ACC112 (cell line): ENCODE measurements at regions not wholly inside any gene's neighbourhood (a gene's known extent, or its start where the extent isn't known, plus 50 kb on each side); places are given as distances from the start of the nearest gene placed in this dataset.

Source experiments
- H2AFZ ChIP-seq: fragments of 200-600 bp; sonication (generic); one replicate; pipeline ENCODE4 v1.6.0; 2017; ENCODE audit warnings: antibody characterized with exemption, low read length; ENCODE audit not compliant: unreplicated experiment
- H3K27ac ChIP-seq: fragments of 200-600 bp; sonication (generic); 2 replicates; pipeline ENCODE4 v1.5.1; 2014; ENCODE audit warnings: low read depth, mild to moderate bottlenecking, antibody characterized with exemption, low read length, moderate library complexity
- H3K27me3 ChIP-seq: fragments of 200-600 bp; sonication (generic); 2 replicates; pipeline ENCODE4 v1.6.1; 2014; ENCODE audit warnings: mild to moderate bottlenecking, antibody characterized with exemption, low read length, moderate library complexity, mixed read lengths; ENCODE audit not compliant: insufficient read depth
- H3K36me3 ChIP-seq: fragments of 200-600 bp; sonication (generic); 2 replicates; pipeline ENCODE4 v1.6.1; 2016; ENCODE audit warnings: mild to moderate bottlenecking, antibody characterized with exemption, low read length, moderate library complexity, mixed read lengths; ENCODE audit not compliant: insufficient read depth
- H3K4me1 ChIP-seq: fragments of 200-600 bp; sonication (generic); one replicate; pipeline ENCODE4 v1.6.1; 2016; ENCODE audit warnings: low read length, mixed read lengths; ENCODE audit not compliant: insufficient read depth, unreplicated experiment, control insufficient read depth
- H3K4me3 ChIP-seq: fragments of 200-600 bp; sonication (generic); 2 replicates; pipeline ENCODE4 v1.5.1; 2014; ENCODE audit warnings: mild to moderate bottlenecking, low read depth, low read length
- H3K79me2 ChIP-seq: fragments of 200-600 bp; sonication (generic); one replicate; pipeline ENCODE4 v1.6.0; 2016; ENCODE audit warnings: low read length; ENCODE audit not compliant: control insufficient read depth, unreplicated experiment, insufficient read depth

DNA sequence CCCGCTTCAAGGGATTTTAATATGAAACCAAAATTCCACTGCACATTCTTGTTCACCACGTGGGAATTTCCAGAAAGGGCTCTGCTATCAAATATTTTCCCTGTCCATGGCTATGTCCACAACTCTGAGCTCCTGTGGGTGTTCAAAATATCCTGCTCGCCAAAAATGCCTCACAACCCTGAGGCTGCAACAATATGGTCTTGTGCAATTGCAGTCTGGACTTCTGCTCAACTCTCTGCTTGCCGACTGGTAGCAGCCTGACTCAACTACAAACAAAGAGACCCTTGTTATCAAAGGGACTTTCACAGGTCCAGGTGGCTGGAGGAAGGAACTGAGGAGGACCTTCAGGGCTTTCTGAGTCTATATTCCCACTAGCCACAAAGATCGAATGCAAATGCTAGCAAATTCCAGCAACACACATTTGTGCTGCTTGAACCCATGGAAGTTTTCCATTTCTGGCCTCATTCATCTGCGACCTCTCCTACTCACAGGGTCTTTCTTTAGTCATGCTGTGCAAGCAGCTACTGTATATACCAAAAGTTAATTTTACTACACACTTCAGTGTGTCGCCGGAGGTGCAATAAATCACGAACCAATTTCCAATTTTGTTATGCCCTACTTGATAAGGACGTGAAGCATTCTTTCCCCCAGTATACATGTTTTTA lies 169.2 kb upstream of the SLC30A5 start:
- no peak overlapping the region for H2AFZ ChIP-seq
- no peaks in the 10 kb centered on the region for H3K36me3 ChIP-seq
- H3K27ac ChIP-seq: no peak overlapping the region
- H3K79me2 ChIP-seq: no peaks in the 10 kb centered on the region
- no peaks in the 10 kb centered on the region for H3K27me3 ChIP-seq
- H3K4me1 ChIP-seq: no peaks in the 10 kb centered on the region
- H3K4me3 ChIP-seq: no peak overlapping the region

DNA sequence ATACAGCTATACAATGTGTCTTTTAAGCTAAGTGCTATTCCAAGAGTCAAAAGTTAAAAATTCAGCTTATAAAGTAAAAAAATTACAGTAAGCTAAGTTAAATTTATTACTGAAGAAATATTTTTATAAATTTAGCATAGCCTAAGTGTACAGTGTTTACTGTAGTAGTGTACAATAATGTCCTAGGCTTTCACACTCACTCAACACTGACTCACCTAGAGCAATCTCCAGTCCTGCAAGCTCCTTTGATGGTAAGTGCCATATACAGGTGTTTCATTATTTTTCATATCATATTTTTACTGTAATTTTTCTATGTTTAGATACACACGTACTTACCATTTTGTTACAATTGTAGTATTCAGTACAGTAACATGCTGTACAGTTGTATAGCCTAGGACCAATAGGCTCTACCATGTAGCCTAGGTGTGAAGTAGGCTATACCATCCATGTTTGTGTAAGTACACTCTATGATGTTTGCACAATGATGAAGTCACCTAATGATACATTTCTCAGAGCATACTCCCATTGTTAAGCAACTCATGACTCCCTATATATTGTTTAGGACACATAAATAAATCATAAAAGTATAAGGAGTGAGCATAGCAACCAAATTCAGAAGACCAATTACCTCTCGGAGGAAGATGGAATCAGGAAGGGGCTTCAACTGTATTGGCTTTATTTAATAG lies 165.1 kb upstream of the SLC30A5 start:
- H3K79me2 ChIP-seq: no peaks in the 10 kb centered on the region
- no peak overlapping the region for H2AFZ ChIP-seq
- no peak overlapping the region for H3K27ac ChIP-seq
- no peak overlapping the region for H3K4me3 ChIP-seq
- no peaks in the 10 kb centered on the region for H3K4me1 ChIP-seq
- H3K36me3 ChIP-seq: no peaks in the 10 kb centered on the region
- H3K27me3 ChIP-seq: no peaks in the 10 kb centered on the region

DNA sequence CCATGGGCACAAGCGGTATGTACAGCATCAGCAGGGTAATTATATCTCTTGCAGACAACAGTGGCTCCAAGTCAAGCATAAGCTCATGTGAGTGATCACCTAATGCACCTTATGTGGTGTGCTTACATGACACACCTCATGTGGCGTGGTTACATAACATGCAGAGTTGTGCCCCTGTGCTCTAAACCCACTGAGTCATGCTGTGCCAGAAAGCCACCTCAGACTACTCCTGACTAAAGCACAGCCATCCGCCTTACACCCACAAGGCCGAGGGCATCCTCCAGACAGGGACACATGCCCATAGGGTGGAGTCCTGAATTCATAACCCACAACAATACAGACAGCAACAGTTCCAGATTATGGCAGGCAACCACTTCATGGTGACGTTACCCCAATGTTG lies 163.7 kb upstream of the SLC30A5 start:
- H3K4me3 ChIP-seq: no peak overlapping the region
- H2AFZ ChIP-seq: no peak overlapping the region
- no peaks in the 10 kb centered on the region for H3K4me1 ChIP-seq

DNA sequence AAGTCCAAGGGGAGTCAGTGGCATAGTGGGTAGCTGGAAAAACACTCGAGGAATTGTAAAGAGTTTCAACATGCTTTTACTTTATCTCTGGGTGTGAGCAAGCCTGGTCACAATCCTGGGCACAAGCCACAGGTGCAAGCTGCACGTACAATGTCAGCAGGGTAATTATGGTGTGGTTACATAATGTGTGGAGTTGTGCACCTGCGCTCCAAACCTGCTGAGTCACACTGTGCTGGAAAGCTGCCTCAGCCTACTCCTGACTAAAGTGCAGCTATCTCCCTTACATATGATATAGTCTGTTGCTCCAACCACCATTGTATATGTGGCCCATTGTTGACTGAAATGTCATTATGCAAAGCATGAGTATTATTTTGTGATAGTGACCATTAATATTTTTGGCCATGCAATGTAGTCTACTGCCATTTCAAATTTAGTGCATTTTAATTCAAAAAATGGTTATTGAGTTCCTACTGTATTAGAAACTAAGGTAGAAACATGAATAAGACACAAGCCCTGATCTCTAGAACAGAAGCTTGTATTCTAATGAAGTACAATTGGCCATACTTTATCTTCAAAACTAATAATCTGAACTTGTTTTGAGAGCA lies 160.9 kb upstream of the SLC30A5 start:
- H3K79me2 ChIP-seq: no peaks in the 10 kb centered on the region
- no peaks in the 10 kb centered on the region for H3K36me3 ChIP-seq
- no peak overlapping the region for H3K4me3 ChIP-seq
- no peaks in the 10 kb centered on the region for H3K4me1 ChIP-seq
- no peak overlapping the region for H2AFZ ChIP-seq
- peaks cover 7% of the 10 kb centered on the region; the same call in 1 of the 2 replicates for H3K27me3 ChIP-seq
- no peak overlapping the region for H3K27ac ChIP-seq

More for the DNA sequence above, 163.7 kb upstream of the SLC30A5 start:
- Histone ChIP-seq H3K27ac (no peak overlapping the region), H3K79me2 (no peaks in the 10 kb centered on the region), H3K27me3 (no peaks in the 10 kb centered on the region), H3K36me3 (no peaks in the 10 kb centered on the region)

DNA sequence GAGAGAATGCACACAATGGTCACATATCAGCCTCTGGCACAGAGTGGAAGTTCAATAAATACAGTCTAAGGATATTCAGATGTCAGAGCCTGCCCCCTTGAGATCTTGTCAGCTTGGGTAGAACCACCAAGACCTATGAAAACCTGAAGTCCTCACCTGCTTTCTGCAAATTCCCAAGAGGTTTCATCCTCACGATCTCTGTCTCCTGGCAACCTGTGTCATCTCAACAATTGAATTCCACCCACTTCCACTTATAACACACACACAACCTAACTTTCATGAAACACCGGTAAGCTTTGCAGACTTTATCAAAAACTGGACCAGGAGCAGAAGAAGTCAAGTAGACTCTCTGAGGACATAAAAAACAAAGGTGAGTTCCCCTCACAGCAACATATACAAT lies 151.6 kb upstream of the SLC30A5 start:
- Histone ChIP-seq H2AFZ (no peak overlapping the region), H3K4me1 (no peaks in the 10 kb centered on the region), H3K36me3 (no peaks in the 10 kb centered on the region), H3K4me3 (no peak overlapping the region), H3K27ac (no peak overlapping the region), H3K79me2 (no peaks in the 10 kb centered on the region), H3K27me3 (peaks cover 12% of the 10 kb centered on the region)

DNA sequence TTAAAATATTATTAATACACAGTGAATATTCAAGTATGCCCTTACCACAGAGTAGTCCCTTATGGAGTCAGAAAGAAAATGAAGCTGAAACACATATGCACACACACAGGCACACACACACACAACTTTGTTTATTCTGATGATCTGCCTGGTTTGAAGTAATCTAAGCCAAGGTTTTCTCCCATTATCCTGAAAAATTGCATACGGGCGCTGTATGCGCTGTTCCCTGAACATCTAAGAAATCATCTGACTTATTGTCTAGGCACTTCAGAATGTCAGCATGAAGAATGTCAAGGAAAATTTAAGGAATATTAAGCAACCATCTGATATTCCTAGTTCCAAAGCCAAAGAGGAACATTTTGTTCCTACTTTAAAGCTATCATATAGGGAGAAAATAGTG lies 147.1 kb upstream of the SLC30A5 start:
- Histone ChIP-seq H3K27ac (no peak overlapping the region), H3K4me3 (no peak overlapping the region), H3K36me3 (no peaks in the 10 kb centered on the region), H3K79me2 (no peaks in the 10 kb centered on the region), H2AFZ (no peak overlapping the region), H3K4me1 (no peaks in the 10 kb centered on the region), H3K27me3 (peaks cover 50% of the 10 kb centered on the region)

DNA sequence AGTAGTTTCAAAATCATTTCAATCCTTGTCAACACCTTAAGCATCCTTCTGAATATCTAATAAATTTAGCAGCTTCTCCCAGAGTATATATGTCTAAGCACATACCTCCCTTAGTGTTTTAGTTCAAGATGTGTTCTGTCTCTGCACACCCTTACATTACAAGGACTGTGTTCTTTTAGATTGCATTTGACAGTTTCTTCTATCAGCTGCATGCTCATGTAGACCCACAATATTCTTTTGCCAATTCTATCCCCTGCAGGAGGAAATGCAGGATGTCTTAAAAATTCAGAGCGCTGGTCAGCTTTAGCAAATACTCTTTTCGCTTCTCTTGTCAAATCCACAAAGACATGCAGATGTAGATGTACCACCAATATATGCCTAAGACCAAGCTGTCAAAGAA lies 145.8 kb upstream of the SLC30A5 start:
- Histone ChIP-seq H3K79me2 (no peaks in the 10 kb centered on the region), H2AFZ (no peak overlapping the region), H3K4me1 (no peaks in the 10 kb centered on the region), H3K27me3 (peaks cover 50% of the 10 kb centered on the region), H3K27ac (no peak overlapping the region), H3K36me3 (no peaks in the 10 kb centered on the region), H3K4me3 (no peak overlapping the region)

DNA sequence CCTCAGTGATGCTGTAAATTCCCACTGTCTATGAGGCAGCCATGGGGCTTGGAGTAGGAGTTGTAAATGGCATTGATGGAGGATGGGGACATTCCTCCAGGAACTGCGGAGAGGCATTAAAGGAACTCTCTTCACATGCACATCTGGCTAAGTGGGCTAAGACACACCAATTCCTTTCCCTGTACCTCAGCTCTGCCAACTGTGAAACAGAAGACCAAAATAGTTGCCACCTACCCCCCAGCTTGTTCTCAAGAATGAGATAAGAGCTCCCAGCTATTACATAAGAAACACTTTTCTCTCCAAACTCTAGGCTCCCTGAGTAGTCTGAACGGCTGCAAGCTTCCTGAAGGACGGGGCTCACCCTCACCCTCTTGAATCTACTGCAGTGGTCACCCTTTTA lies 144.6 kb upstream of the SLC30A5 start:
- no peaks in the 10 kb centered on the region for H3K79me2 ChIP-seq
- no peak overlapping the region for H2AFZ ChIP-seq
- H3K4me1 ChIP-seq: peaks cover 4% of the 10 kb centered on the region
- no peak overlapping the region for H3K27ac ChIP-seq
- peaks cover 50% of the 10 kb centered on the region for H3K27me3 ChIP-seq
- no peaks in the 10 kb centered on the region for H3K36me3 ChIP-seq
- H3K4me3 ChIP-seq: no peak overlapping the region

DNA sequence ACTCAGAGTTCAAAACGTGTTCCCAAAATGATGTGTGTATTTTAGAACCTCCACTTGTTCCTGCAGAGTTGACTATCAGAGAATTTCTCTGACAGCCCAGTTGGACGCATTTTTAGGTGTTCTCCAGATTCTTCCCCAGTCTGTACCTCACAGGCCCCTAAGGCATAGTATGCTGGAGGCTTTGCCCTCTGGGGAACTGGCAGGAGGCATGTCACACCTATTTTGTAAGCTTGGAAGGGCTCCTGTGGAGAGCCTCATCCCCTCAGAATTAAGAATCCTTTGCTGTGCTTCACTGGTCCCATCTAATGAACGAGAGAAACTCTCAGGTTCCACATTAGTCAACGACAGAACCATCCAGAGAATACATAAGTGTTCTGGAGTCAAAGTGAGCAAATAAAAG lies 144.1 kb upstream of the SLC30A5 start:
- Histone ChIP-seq H3K27me3 (peaks cover 50% of the 10 kb centered on the region), H3K4me1 (peaks cover 4% of the 10 kb centered on the region), H3K36me3 (no peaks in the 10 kb centered on the region), H2AFZ (no peak overlapping the region), H3K27ac (no peak overlapping the region), H3K4me3 (no peak overlapping the region), H3K79me2 (no peaks in the 10 kb centered on the region)

DNA sequence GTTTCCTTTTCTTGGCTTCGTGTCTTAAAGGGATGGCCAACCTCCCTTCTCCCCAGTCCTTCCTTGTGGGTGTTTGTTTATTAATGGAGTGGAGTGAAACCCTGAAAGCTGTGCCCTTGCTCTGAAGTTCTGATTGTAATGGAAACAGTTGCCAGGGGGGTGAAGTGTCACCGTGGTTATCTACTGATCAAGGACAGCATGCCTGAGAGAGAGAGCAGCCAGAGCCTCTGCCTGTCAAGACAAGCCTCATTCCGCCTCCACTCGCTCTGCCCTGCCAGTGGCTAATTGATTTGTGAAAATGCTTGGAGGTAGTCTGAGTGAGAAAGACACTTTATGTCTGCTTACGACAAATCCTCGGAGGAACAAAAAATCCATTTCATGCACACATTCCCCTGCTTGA lies 143.7 kb upstream of the SLC30A5 start:
- Histone ChIP-seq H3K27ac (no peak overlapping the region), H3K36me3 (no peaks in the 10 kb centered on the region), H3K4me3 (no peak overlapping the region), H3K4me1 (peaks cover 4% of the 10 kb centered on the region), H3K79me2 (no peaks in the 10 kb centered on the region), H2AFZ (no peak overlapping the region), H3K27me3 (peaks cover 50% of the 10 kb centered on the region)

DNA sequence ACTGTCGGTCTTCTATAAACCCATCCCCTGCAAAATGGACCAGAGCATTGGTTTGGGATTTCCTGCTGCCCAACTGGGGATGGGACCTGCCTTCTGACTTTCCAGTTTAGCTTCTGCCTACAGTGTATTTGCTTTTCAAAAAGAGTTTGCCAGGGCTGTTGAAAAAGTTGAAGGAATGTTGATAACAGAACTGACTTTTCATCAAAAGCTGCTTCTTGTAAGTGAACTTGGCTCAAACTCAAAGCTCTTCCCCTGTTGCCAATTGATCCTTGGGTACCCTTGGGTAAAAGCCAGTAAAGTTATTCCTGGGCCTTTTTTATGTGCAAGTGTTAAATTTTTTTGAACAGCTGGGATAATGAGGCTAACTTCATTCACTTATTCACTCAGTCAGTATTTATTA lies 142.9 kb upstream of the SLC30A5 start:
- H2AFZ ChIP-seq: no peak overlapping the region
- no peak overlapping the region for H3K4me3 ChIP-seq
- H3K4me1 ChIP-seq: peaks cover 4% of the 10 kb centered on the region
- H3K79me2 ChIP-seq: no peaks in the 10 kb centered on the region
- H3K27ac ChIP-seq: no peak overlapping the region
- no peaks in the 10 kb centered on the region for H3K36me3 ChIP-seq
- H3K27me3 ChIP-seq: peaks cover 50% of the 10 kb centered on the region
